ENCODE measurements at regions not wholly inside any gene's neighbourhood (a gene's known extent, or its start where the extent isn't known, plus 50 kb on each side); places are given as distances from the start of the nearest gene placed in this dataset.
"Not testable (repeated sequence)": the region's sequence is repeated elsewhere in the genome, so short reads cannot be mapped to it uniquely, and the experiment has no call there.

- peak in 2 of 3 experiments; percentile 24 to 70 for DNase-seq
Observed at GRCh38 chr14:105989566-105990302, 463.4 kb downstream of the TMEM121 start.

- DNase-seq: not testable (repeated sequence)
Observed at GRCh38 chr14:105991677-105992076, 465.3 kb downstream of the TMEM121 start.

- DNase-seq: no peak
Observed at GRCh38 chr14:105993814-105994213, 467.4 kb downstream of the TMEM121 start.

- peak in 2 of 3 experiments; percentile 23 to 58 for DNase-seq
Observed at GRCh38 chr14:105995011-105995710, 468.8 kb downstream of the TMEM121 start.

GRCh38 chr14:105998597-105998996 is 472.2 kb downstream of the TMEM121 start:
- not testable (repeated sequence) for DNase-seq

GRCh38 chr14:105999361-106000028 is 473.1 kb downstream of the TMEM121 start:
- peak; percentile 18 to 49 (median 44) for DNase-seq

GRCh38 chr14:106000029-106000511 is 473.7 kb downstream of the TMEM121 start:
- not testable (repeated sequence) for DNase-seq

GRCh38 chr14:106001277-106001676 is 474.9 kb downstream of the TMEM121 start:
- DNase-seq: not testable (repeated sequence)

- DNase-seq: no peak
Observed at GRCh38 chr14:106003351-106003750, 477.0 kb downstream of the TMEM121 start.

GRCh38 chr14:106004937-106005795 is 478.8 kb downstream of the TMEM121 start:
- not testable (repeated sequence) for DNase-seq

GRCh38 chr14:106006043-106006442 is 479.7 kb downstream of the TMEM121 start:
- peak; percentile 15 to 53 (median 19) for DNase-seq

- not testable (repeated sequence) for DNase-seq
Observed at GRCh38 chr14:106006716-106007115, 480.3 kb downstream of the TMEM121 start.

GRCh38 chr14:106010783-106011182 is 484.4 kb downstream of the TMEM121 start:
- no peak for DNase-seq

GRCh38 chr14:106011631-106012360 is 485.4 kb downstream of the TMEM121 start:
- peak; percentile 67 to 85 (median 79) for DNase-seq

GRCh38 chr14:106012361-106012725 is 486.0 kb downstream of the TMEM121 start:
- not testable (repeated sequence) for DNase-seq

GRCh38 chr14:106013879-106014376 is 487.5 kb downstream of the TMEM121 start:
- no peak for DNase-seq

- not testable (repeated sequence) for DNase-seq
Observed at GRCh38 chr14:106017952-106018351, 491.6 kb downstream of the TMEM121 start.

- no peak for DNase-seq
Observed at GRCh38 chr14:106021832-106022231, 495.4 kb downstream of the TMEM121 start.

- not testable (repeated sequence) for DNase-seq
Observed at GRCh38 chr14:106022648-106023047, 496.3 kb downstream of the TMEM121 start.

GRCh38 chr14:106023411-106023810 is 497.0 kb downstream of the TMEM121 start:
- no peak for DNase-seq

- DNase-seq: no peak
Observed at GRCh38 chr14:106024983-106025604, 498.7 kb downstream of the TMEM121 start.
